GM12878 (cell line): ENCODE measurements at regions not wholly inside any gene's neighbourhood (a gene's known extent, or its start where the extent isn't known, plus 50 kb on each side); places are given as distances from the start of the nearest gene placed in this dataset.

Source experiments
- ATAC-seq: fragments of 200-7000 bp; cut with Tn5 transposase; 3 replicates; pipeline ENCODE4 v1.9.1; 2020; ENCODE audit warnings: mild to moderate bottlenecking, moderate library complexity
- BruUV-seq: library from RNA; stranded (reverse); fragments of 400-500 nt; replicated peaks from 2 replicates; lab custom pipeline; 2021; lab: Mats Ljungman, UMichigan
- CTCF ChIA-PET: fragments of 300-600 bp; sonication (Branson Sonifier 250); formaldehyde crosslinking; extraction: SDS; loops from one replicate; lab custom pipeline; 2021; ENCODE audit warnings: inconsistent platforms; lab: Yijun Ruan, JAX
- POLR2A ChIA-PET: fragments of 350-600 bp; formaldehyde crosslinking; extraction: SDS; loops from one replicate; lab custom pipeline; 2021; ENCODE audit warnings: inconsistent platforms; lab: Charles Lee
- RAD21 ChIA-PET: fragments of 300-600 bp; sonication (Branson Sonifier 250); formaldehyde crosslinking; loops from one replicate; lab custom pipeline; 2023; ENCODE audit warnings: antibody characterized with exemption; ENCODE audit not compliant: unreplicated experiment; lab: Charles Lee
- SMC1A ChIA-PET: fragments of 300-600 bp; sonication (Branson Sonifier 250); formaldehyde crosslinking; loops from one replicate; lab custom pipeline; 2023; ENCODE audit not compliant: unreplicated experiment, uncharacterized antibody; lab: Charles Lee
- DNase-seq: peaks from one replicate; pipeline ENCODE4 v3.0.0-alpha.2; 2011; ENCODE audit warnings: low read depth, low spot score
- FAIRE-seq: peaks from 3 replicates; lab custom pipeline; 2011; peaks lifted over from hg19 to GRCh38; lab: Jason Lieb, UNC
- H2AFZ ChIP-seq: 2 replicates; pipeline ENCODE4 v1.6.0; 2011; ENCODE audit warnings: low read depth, low read length, control low read depth; ENCODE audit not compliant: control insufficient read depth
- H3K27ac ChIP-seq: 2 replicates; pipeline ENCODE4 v1.5.1; 2011; ENCODE audit warnings: control low read depth; ENCODE audit not compliant: control insufficient read depth, insufficient read depth
- H3K27me3 ChIP-seq, 2 experiments: replicated peaks in 1 of 2; 2 replicates each; pipeline versions ENCODE4 v1.6.0 to v1.6.1; 2011; ENCODE audit warnings: low read length in 1 of 2; ENCODE audit not compliant: control insufficient read depth in 2 of 2, insufficient read depth in 2 of 2
- H3K36me3 ChIP-seq, 2 experiments: 2 replicates each; pipeline ENCODE4 v1.5.1; 2011; ENCODE audit warnings: low read length in 1 of 2; ENCODE audit not compliant: control insufficient read depth in 2 of 2, insufficient read depth in 2 of 2
- H3K4me1 ChIP-seq: 2 replicates; pipeline ENCODE4 v1.6.1; 2011; ENCODE audit warnings: mild to moderate bottlenecking, low read length, moderate library complexity, mixed read lengths; ENCODE audit not compliant: control insufficient read depth, insufficient read depth
- H3K4me2 ChIP-seq: 2 replicates; pipeline ENCODE4 v1.6.0; 2011; ENCODE audit warnings: control low read depth; ENCODE audit not compliant: control insufficient read depth, insufficient read depth
- H3K4me3 ChIP-seq: fragments of 200-600 bp; sonication (generic); 2 replicates; pipeline ENCODE4 v1.5.1; 2016
- H3K79me2 ChIP-seq: 2 replicates; pipeline ENCODE4 v1.6.0; 2011; ENCODE audit warnings: low read length; ENCODE audit not compliant: control insufficient read depth, insufficient read depth
- H3K9ac ChIP-seq: 2 replicates; pipeline ENCODE4 v1.8.0; 2011; ENCODE audit warnings: low read length, control low read depth, mixed read lengths; ENCODE audit not compliant: control insufficient read depth, insufficient read depth
- H3K9me3 ChIP-seq: replicated peaks from 3 replicates; pipeline ENCODE4 v1.5.1; 2011; ENCODE audit warnings: mild to moderate bottlenecking, low read length; ENCODE audit not compliant: control insufficient read depth, insufficient read depth
- H4K20me1 ChIP-seq: 2 replicates; pipeline ENCODE4 v1.6.0; 2011; ENCODE audit not compliant: control insufficient read depth, insufficient read depth
- BCL3 ChIP-seq: IDR thresholded peaks from 2 replicates; pipeline ENCODE4 v1.6.1; 2011; ENCODE audit warnings: borderline replicate concordance, low read depth, mild to moderate bottlenecking, moderate library complexity, low read length; ENCODE audit not compliant: insufficient read depth, poor library complexity, severe bottlenecking
- CBFB ChIP-seq: IDR thresholded peaks from 2 replicates; pipeline ENCODE4 v1.6.1; 2016; ENCODE audit warnings: antibody characterized with exemption, low read depth
- CEBPB ChIP-seq, 2 experiments: fragments of 150-350 bp in 1 of 2; IDR thresholded peaks; 2 replicates each; pipeline ENCODE4 v1.6.1; 2012 to 2014; ENCODE audit warnings: low read depth in 2 of 2, low read length in 2 of 2, borderline replicate concordance in 1 of 2, inconsistent platforms in 1 of 2
- CREM ChIP-seq: IDR thresholded peaks from 2 replicates; pipeline ENCODE4 v1.6.1; 2014; ENCODE audit warnings: antibody characterized with exemption, low read depth
- EED ChIP-seq: sonication (generic); IDR thresholded peaks from 2 replicates; pipeline ENCODE4 v1.6.1; 2016; ENCODE audit warnings: antibody characterized with exemption, low read depth
- IRF3 ChIP-seq: fragments of 450-650 bp; IDR thresholded peaks from 2 replicates; pipeline ENCODE4 v1.6.1; 2014; ENCODE audit warnings: mild to moderate bottlenecking
- KLF5 ChIP-seq: fragments of 450-650 bp; IDR thresholded peaks from 2 replicates; pipeline ENCODE4 v1.6.1; 2014; ENCODE audit warnings: mild to moderate bottlenecking; ENCODE audit not compliant: partially characterized antibody
- NR2F1 ChIP-seq: fragments of 450-650 bp; conservative IDR thresholded peaks from 2 replicates; pipeline ENCODE4 v1.6.1; 2017; ENCODE audit warnings: mild to moderate bottlenecking
- PML ChIP-seq: IDR thresholded peaks from 2 replicates; pipeline ENCODE4 v1.6.1; 2012; ENCODE audit warnings: low read length, inconsistent platforms
- RCOR1 ChIP-seq: conservative IDR thresholded peaks from 2 replicates; pipeline ENCODE4 v1.6.1; 2012; ENCODE audit warnings: low read depth, low read length, improper control_type of control experiment
- TCF12 ChIP-seq: IDR thresholded peaks from 2 replicates; pipeline ENCODE4 v1.6.1; 2011; ENCODE audit warnings: low read depth, mild to moderate bottlenecking, low read length
- ZBTB11 ChIP-seq: fragments of 450-650 bp; formaldehyde crosslinking; IDR thresholded peaks from 2 replicates; pipeline ENCODE4 v1.5.0; 2022; ENCODE audit warnings: mild to moderate bottlenecking, missing genetic modification characterization
- ZNF207 ChIP-seq: fragments of 450-650 bp; IDR thresholded peaks from 2 replicates; pipeline ENCODE4 v1.6.1; 2014; ENCODE audit warnings: antibody characterized with exemption, mild to moderate bottlenecking, borderline replicate concordance
- ZNF24 ChIP-seq: fragments of 450-650 bp; IDR thresholded peaks from 2 replicates; pipeline ENCODE4 v1.6.1; 2017; ENCODE audit warnings: antibody characterized with exemption, mild to moderate bottlenecking
- ZNF274 ChIP-seq: IDR thresholded peaks from one replicate; pipeline ENCODE4 v1.8.0; 2011; ENCODE audit not compliant: insufficient read length, insufficient read depth
- WGBS: methylation state at CpG from one replicate; pipeline ENCODE4 v1.1.6; 2016; ENCODE audit warnings: low lambda C conversion rate; ENCODE audit not compliant: insufficient replicate concordance, insufficient coverage; ENCODE audit errors: missing lambda C conversion rate; 5-methylcytosine and 5-hydroxymethylcytosine counted together
- in situ Hi-C: fragments of 300-500 bp; cut with MboI; formaldehyde crosslinking; loops from 9 replicates; pipeline ENCODE4 v1.14.3; 2018; ENCODE audit warnings: mixed read lengths
- intact Hi-C: fragments of 100-400 bp; cut with micrococcal nuclease; formaldehyde crosslinking; loops from one replicate; pipeline ENCODE4 v1.14.2; 2022; ENCODE audit not compliant: unreplicated experiment

- TF ChIP-seq CEBPB (IDR thresholded peaks at IDR 0.05; ENCODE audit: borderline replicate concordance in 1 of 2, low read depth in 2 of 2, low read length in 2 of 2): no peak
- TF ChIP-seq, all 136 proteins: peak for 0
These were observed 531.5 kb downstream of the CSNK1G3 start (continued) for GRCh38 chr5:124043456-124043855.

- H3K27ac ChIP-seq: no peak overlapping the region
- H3K79me2 ChIP-seq: no peaks in the 10 kb centered on the region
- no peaks in the 10 kb centered on the region; the same call in none of the 3 replicates for H3K9me3 ChIP-seq
- H4K20me1 ChIP-seq: no peaks in the 10 kb centered on the region
- ATAC-seq: no peak
- BruUV-seq: no TSS peak
- no peak overlapping the region for H3K4me2 ChIP-seq
- ChIA-PET CTCF (no interaction called here), POLR2A (no interaction called here)
- no peak overlapping the region for H2AFZ ChIP-seq
- no peak overlapping the region for H3K9ac ChIP-seq
- intact Hi-C loops: no loop called here
- H3K4me3 ChIP-seq: no peak overlapping the region
- H3K4me1 ChIP-seq: peaks cover 4% of the 10 kb centered on the region; the same call in 1 of the 2 replicates
- no peaks in the 10 kb centered on the region for H3K27me3 ChIP-seq
- FAIRE-seq: no peak
- no peak for DNase-seq
- TF ChIP-seq IRF3: no peak
- TF ChIP-seq KLF5: no peak
- no peak for TF ChIP-seq RCOR1
- no peak for TF ChIP-seq ZBTB11
- no peak for TF ChIP-seq PML
- no peak for TF ChIP-seq CREM
- no peak for TF ChIP-seq EED
- TF ChIP-seq NR2F1: no peak
- TF ChIP-seq ZNF207: no peak
- no peak for TF ChIP-seq CEBPB (IDR thresholded peaks at IDR 0.05; ENCODE audit: borderline replicate concordance in 1 of 2, low read depth in 2 of 2, low read length in 2 of 2)
- no peak for TF ChIP-seq ZNF274
- TF ChIP-seq BCL3: no peak
- no peak for TF ChIP-seq TCF12
- no peak for TF ChIP-seq CBFB
- no peak for TF ChIP-seq ZNF24
- TF ChIP-seq, all 136 proteins: peak for 0
- H3K36me3 ChIP-seq: no peaks in the 10 kb centered on the region
- ChIA-PET RAD21 (no interaction called here), SMC1A (interaction anchor here (2.2 kb wide), 1 partner anchor 14 kb away, joined by 6 read pairs; no protein-coding TSS in a partner anchor)
- in situ Hi-C loops: no loop called here
- 22% methylated on average over 3 of the region's 3 CpGs for WGBS
These were observed 528.8 kb downstream of the CSNK1G3 start for GRCh38 chr5:124040799-124041198.
